HL-60 (cell line): ENCODE measurements at regions not wholly inside any gene's neighbourhood (a gene's known extent, or its start where the extent isn't known, plus 50 kb on each side); places are given as distances from the start of the nearest gene placed in this dataset.

Experiments used
- DNase-seq, 2 experiments: peaks; one replicate each; pipeline ENCODE4 v3.0.0-alpha.2; 2010 to 2020; ENCODE audit warnings: low read depth in 1 of 2, low spot score in 1 of 2
- H3K27ac ChIP-seq: fragments of 250-450 bp; sonication (Bioruptor Pico); replicated peaks from 2 replicates; pipeline ENCODE4 v1.5.1; 2020; ENCODE audit warnings: mild to moderate bottlenecking, moderate library complexity
- H3K27me3 ChIP-seq: fragments of 250-450 bp; sonication (Bioruptor Pico); 2 replicates; pipeline ENCODE4 v1.5.1; 2021; ENCODE audit warnings: mild to moderate bottlenecking, moderate library complexity; ENCODE audit not compliant: insufficient read depth, poor library complexity, severe bottlenecking
- H3K4me3 ChIP-seq: replicated peaks from 2 replicates; pipeline ENCODE4 v1.5.1; 2011; ENCODE audit warnings: mild to moderate bottlenecking, control low read depth, low read length; ENCODE audit not compliant: insufficient read depth
- GABPA ChIP-seq: IDR thresholded peaks from 2 replicates; pipeline ENCODE4 v1.6.1; 2012; ENCODE audit warnings: low read depth
- POLR2AphosphoS5 ChIP-seq: IDR thresholded peaks from 2 replicates; pipeline ENCODE4 v1.6.1; 2012; ENCODE audit warnings: low read depth
- SPI1 ChIP-seq: IDR thresholded peaks from 2 replicates; pipeline ENCODE4 v1.6.1; 2012; ENCODE audit warnings: low read depth, mild to moderate bottlenecking, borderline replicate concordance
- TF ChIP-seq, protein P1 (sequence below): IDR thresholded peaks from one replicate; pipeline ENCODE4 v1.5.1; 2011; ENCODE audit warnings: low read length, control low read depth, inconsistent platforms; ENCODE audit not compliant: insufficient read depth
- TF ChIP-seq, protein P2 (sequence below): IDR thresholded peaks from 2 replicates; pipeline ENCODE4 v1.6.1; 2012; ENCODE audit warnings: low read depth; ENCODE audit not compliant: insufficient replicate concordance

DNA sequence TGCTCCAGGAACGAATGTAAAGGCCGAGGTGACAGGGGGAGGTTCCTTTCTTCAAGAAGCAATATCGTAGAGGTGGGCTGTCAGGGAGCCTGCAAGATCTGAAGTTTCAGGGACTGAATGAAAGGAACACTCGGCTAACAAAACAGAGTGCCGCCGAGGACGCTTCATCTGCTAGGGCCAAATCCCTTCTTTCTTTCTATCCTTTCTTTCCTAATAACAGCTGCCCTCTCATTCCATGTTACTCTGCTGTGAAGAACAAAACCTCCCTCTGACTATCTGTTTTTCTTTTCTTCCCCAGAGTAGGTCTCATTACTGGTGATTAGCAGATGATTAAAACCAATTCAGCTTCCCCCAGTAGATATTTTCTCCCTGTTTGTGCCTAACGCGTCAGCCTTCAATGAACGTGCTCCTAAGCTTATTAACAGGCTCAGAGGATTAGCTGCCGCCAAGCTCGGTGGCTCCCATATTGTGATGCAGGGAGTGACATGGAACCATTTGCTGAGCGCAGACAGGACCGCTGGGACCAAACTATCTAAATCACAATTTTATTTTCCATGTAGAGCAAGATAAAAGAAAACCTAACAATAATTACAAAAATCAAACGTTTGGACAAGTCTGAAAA lies 414.6 kb downstream of the TMEM182 start:
- TF ChIP-seq, protein P1, sequence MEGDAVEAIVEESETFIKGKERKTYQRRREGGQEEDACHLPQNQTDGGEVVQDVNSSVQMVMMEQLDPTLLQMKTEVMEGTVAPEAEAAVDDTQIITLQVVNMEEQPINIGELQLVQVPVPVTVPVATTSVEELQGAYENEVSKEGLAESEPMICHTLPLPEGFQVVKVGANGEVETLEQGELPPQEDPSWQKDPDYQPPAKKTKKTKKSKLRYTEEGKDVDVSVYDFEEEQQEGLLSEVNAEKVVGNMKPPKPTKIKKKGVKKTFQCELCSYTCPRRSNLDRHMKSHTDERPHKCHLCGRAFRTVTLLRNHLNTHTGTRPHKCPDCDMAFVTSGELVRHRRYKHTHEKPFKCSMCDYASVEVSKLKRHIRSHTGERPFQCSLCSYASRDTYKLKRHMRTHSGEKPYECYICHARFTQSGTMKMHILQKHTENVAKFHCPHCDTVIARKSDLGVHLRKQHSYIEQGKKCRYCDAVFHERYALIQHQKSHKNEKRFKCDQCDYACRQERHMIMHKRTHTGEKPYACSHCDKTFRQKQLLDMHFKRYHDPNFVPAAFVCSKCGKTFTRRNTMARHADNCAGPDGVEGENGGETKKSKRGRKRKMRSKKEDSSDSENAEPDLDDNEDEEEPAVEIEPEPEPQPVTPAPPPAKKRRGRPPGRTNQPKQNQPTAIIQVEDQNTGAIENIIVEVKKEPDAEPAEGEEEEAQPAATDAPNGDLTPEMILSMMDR, result no peak
- TF ChIP-seq SPI1 (no peak), GABPA (no peak), POLR2AphosphoS5 (no peak)
- TF ChIP-seq, protein P2, sequence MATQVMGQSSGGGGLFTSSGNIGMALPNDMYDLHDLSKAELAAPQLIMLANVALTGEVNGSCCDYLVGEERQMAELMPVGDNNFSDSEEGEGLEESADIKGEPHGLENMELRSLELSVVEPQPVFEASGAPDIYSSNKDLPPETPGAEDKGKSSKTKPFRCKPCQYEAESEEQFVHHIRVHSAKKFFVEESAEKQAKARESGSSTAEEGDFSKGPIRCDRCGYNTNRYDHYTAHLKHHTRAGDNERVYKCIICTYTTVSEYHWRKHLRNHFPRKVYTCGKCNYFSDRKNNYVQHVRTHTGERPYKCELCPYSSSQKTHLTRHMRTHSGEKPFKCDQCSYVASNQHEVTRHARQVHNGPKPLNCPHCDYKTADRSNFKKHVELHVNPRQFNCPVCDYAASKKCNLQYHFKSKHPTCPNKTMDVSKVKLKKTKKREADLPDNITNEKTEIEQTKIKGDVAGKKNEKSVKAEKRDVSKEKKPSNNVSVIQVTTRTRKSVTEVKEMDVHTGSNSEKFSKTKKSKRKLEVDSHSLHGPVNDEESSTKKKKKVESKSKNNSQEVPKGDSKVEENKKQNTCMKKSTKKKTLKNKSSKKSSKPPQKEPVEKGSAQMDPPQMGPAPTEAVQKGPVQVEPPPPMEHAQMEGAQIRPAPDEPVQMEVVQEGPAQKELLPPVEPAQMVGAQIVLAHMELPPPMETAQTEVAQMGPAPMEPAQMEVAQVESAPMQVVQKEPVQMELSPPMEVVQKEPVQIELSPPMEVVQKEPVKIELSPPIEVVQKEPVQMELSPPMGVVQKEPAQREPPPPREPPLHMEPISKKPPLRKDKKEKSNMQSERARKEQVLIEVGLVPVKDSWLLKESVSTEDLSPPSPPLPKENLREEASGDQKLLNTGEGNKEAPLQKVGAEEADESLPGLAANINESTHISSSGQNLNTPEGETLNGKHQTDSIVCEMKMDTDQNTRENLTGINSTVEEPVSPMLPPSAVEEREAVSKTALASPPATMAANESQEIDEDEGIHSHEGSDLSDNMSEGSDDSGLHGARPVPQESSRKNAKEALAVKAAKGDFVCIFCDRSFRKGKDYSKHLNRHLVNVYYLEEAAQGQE, result no peak
- Histone ChIP-seq H3K27me3 (no peaks in the 10 kb centered on the region), H3K4me3 (no peak overlapping the region), H3K27ac (no peak overlapping the region)
- DNase-seq, result no peak

DNA sequence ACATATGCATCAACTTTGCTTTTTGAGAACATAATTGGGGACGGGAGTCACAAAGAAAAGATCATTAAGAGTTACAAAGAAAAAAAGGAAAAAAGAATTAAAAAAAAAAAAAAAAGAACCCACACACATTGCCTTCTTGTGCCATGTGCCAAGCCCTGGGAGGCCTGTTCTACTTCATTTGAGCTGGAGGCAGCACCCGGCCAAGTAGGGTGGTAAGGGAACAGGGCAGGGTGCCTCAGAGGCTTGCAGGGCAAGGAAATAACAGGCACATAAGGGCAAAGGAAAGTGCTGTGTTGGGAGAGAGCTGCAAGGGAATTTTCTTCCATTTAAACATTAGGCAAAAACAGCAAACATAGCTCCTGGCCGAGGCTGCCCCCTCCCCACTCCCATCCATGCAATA lies 418.0 kb downstream of the TMEM182 start:
- no peak for DNase-seq
- Histone ChIP-seq H3K27ac (no peak overlapping the region), H3K4me3 (no peak overlapping the region), H3K27me3 (no peaks in the 10 kb centered on the region)
- TF ChIP-seq, protein P1, result no peak
- TF ChIP-seq GABPA (no peak), POLR2AphosphoS5 (no peak), SPI1 (no peak)
- TF ChIP-seq, protein P2, result no peak

DNA sequence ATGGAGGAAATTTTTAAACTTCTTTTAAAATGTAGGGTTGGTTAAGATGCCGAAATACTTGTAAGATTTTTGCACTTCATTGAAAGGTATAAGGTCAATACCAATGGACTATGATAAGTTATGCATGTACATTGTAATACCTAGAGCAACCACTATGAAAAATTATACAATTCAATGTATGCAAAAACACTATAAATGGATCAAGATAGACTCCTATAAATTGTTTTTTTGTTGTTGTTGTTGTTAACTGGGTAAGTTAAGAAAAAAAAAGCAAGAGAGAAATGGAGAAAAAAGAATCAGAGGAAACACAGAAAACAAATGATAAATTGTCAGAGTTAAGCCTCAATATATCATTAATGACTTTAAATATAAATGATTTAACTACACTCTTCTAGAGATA lies 421.2 kb downstream of the TMEM182 start:
- DNase-seq, result no peak
- no peak overlapping the region for H3K4me3 ChIP-seq
- TF ChIP-seq SPI1 (no peak), POLR2AphosphoS5 (no peak), GABPA (no peak)
- TF ChIP-seq, protein P2, result no peak
- TF ChIP-seq, protein P1, result no peak
- H3K27ac ChIP-seq, result no peak overlapping the region
- H3K27me3 ChIP-seq, result no peaks in the 10 kb centered on the region
